ENCODE measurements at regions not wholly inside any gene's neighbourhood (a gene's known extent, or its start where the extent isn't known, plus 50 kb on each side); places are given as distances from the start of the nearest gene placed in this dataset.

DNA sequence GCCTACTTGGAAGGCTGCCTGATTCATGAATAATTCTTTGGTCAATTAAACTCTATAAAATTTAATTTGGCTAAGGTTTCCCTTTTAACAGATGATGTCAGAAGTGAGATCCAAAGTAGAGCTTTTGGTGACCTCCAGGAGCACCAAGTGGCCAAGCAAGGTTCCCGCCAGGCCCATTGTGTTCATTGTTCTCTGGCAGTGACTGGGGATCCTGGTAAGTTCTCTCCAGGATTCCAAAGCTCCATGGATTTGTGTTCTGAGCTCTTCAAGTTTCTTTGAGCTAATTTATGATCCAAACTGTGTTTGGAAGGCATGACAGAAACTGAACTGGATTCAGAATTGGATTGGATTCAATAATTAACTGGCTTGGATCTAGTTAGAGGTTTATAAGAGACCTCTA is 72.0 kb upstream of the ALDH1L1 start:
- TF ChIP-seq, protein P1, sequence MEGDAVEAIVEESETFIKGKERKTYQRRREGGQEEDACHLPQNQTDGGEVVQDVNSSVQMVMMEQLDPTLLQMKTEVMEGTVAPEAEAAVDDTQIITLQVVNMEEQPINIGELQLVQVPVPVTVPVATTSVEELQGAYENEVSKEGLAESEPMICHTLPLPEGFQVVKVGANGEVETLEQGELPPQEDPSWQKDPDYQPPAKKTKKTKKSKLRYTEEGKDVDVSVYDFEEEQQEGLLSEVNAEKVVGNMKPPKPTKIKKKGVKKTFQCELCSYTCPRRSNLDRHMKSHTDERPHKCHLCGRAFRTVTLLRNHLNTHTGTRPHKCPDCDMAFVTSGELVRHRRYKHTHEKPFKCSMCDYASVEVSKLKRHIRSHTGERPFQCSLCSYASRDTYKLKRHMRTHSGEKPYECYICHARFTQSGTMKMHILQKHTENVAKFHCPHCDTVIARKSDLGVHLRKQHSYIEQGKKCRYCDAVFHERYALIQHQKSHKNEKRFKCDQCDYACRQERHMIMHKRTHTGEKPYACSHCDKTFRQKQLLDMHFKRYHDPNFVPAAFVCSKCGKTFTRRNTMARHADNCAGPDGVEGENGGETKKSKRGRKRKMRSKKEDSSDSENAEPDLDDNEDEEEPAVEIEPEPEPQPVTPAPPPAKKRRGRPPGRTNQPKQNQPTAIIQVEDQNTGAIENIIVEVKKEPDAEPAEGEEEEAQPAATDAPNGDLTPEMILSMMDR (conservative IDR thresholded peaks at IDR 0.05), result no peak
- TF ChIP-seq ZFX (IDR thresholded peaks at IDR 0.05), result no peak

Measured in C4-2B (cell line).